Vagina (tissue), 2 donors: ENCODE measurements at regions not wholly inside any gene's neighbourhood (a gene's known extent, or its start where the extent isn't known, plus 50 kb on each side); places are given as distances from the start of the nearest gene placed in this dataset.

Experiments
- CTCF ChIP-seq, 3 experiments: fragments of 450-650 bp in 2 of 3; fragments of 200-600 bp in 1 of 3; sonication (generic) in 1 of 3; IDR thresholded peaks; one replicate each; pipeline ENCODE4 v1.5.1; 2017 to 2019; ENCODE audit warnings: antibody characterized with exemption in 3 of 3, mild to moderate bottlenecking in 2 of 3, moderate library complexity in 2 of 3
- POLR2A ChIP-seq, 2 donors: fragments of 450-650 bp; IDR thresholded peaks; one replicate each; pipeline ENCODE4 v1.6.1; 2017; ENCODE audit warnings: antibody characterized with exemption in 2 of 2, mild to moderate bottlenecking in 2 of 2, moderate library complexity in 2 of 2

- TF ChIP-seq CTCF (IDR thresholded peaks at IDR 0.05) (no peak), POLR2A (IDR thresholded peaks at IDR 0.05) (no peak)
Measured at GRCh38 chr4:31445526-31445925, 725.4 kb downstream of the PCDH7 start.
